B cell (primary cell): ENCODE measurements at regions not wholly inside any gene's neighbourhood (a gene's known extent, or its start where the extent isn't known, plus 50 kb on each side); places are given as distances from the start of the nearest gene placed in this dataset.

Source experiments
- ATAC-seq: fragments of 200-7000 bp; cut with Tn5 transposase; one replicate; pipeline ENCODE4 v1.10.0; 2021; ENCODE audit warnings: low read depth, mild to moderate bottlenecking, moderate number of reproducible peaks, moderate library complexity
- CTCF ChIA-PET: fragments of 350-600 bp; sonication (Branson Sonifier 250); formaldehyde crosslinking; loops from one replicate; lab custom pipeline; 2021; ENCODE audit warnings: antibody characterized with exemption, inconsistent platforms; lab: Charles Lee
- POLR2A ChIA-PET: fragments of 350-600 bp; sonication (Branson Sonifier 250); formaldehyde crosslinking; loops from one replicate; lab custom pipeline; 2021; ENCODE audit warnings: antibody characterized with exemption; lab: Charles Lee
- DNase-seq: peaks from one replicate; pipeline ENCODE4 v3.0.0; 2013
- H2AFZ ChIP-seq: 2 replicates; pipeline ENCODE4 v1.6.1; 2012; ENCODE audit warnings: mild to moderate bottlenecking, low read depth, low read length; ENCODE audit not compliant: insufficient read depth, poor library complexity, severe bottlenecking
- H3K27ac ChIP-seq, 2 donors: 1 replicate in 1 of 2; 2 replicates in 1 of 2; pipeline ENCODE4 v1.5.1; 2012 to 2013; ENCODE audit warnings: low read length in 2 of 2, mild to moderate bottlenecking in 2 of 2, moderate library complexity in 1 of 2
- H3K27me3 ChIP-seq, 4 experiments: fragments of 200-600 bp in 1 of 4; sonication (generic) in 1 of 4; replicated peaks in 1 of 4; 1 replicate in 2 of 4; 2 replicates in 2 of 4; pipeline versions ENCODE4 v1.6.1 to v1.7.0; 2013 to 2016; ENCODE audit warnings: low read length in 3 of 4, mild to moderate bottlenecking in 2 of 4, mixed read lengths in 1 of 4, moderate library complexity in 1 of 4; ENCODE audit not compliant: insufficient read depth in 4 of 4, control insufficient read depth in 3 of 4; ENCODE audit errors: control extremely low read depth in 1 of 4
- H3K36me3 ChIP-seq, 2 experiments: replicated peaks in 1 of 2; 1 replicate in 1 of 2; 2 replicates in 1 of 2; pipeline versions ENCODE4 v1.6.1 to v1.7.1; 2013; ENCODE audit warnings: low read length in 1 of 2; ENCODE audit not compliant: insufficient read depth in 2 of 2, control insufficient read depth in 1 of 2; ENCODE audit errors: control extremely low read depth in 1 of 2, extremely low read depth in 1 of 2
- H3K4me1 ChIP-seq, 2 donors: fragments of 200-600 bp in 1 of 2; sonication (generic) in 1 of 2; 1 replicate in 1 of 2; 2 replicates in 1 of 2; pipeline versions ENCODE4 v1.5.1 to v1.6.1; 2013 to 2017; ENCODE audit warnings: low read length in 2 of 2; ENCODE audit not compliant: control insufficient read depth in 2 of 2, insufficient read depth in 2 of 2
- H3K4me2 ChIP-seq: replicated peaks from 2 replicates; pipeline ENCODE3; 2012; ENCODE audit warnings: mild to moderate bottlenecking, low read depth, low read length; ENCODE audit not compliant: poor library complexity, severe bottlenecking
- H3K4me3 ChIP-seq, 5 experiments: fragments of 200-600 bp in 1 of 5; sonication (generic) in 1 of 5; 1 replicate in 3 of 5; 2 replicates in 2 of 5; pipeline versions ENCODE4 v1.5.1 to v1.7.0; 2011 to 2016; ENCODE audit warnings: low read length in 4 of 5, mild to moderate bottlenecking in 4 of 5, low read depth in 2 of 5, control low read depth in 1 of 5, moderate library complexity in 1 of 5; ENCODE audit not compliant: insufficient read depth in 1 of 5; ENCODE audit errors: control extremely low read depth in 1 of 5, extremely low read depth in 1 of 5
- H3K79me2 ChIP-seq: fragments of 200-600 bp; sonication (generic); one replicate; pipeline ENCODE4 v1.6.0; 2016; ENCODE audit warnings: low read length; ENCODE audit not compliant: control insufficient read depth, insufficient read depth
- H3K9ac ChIP-seq: fragments of 200-600 bp; sonication (generic); 2 replicates; pipeline ENCODE4 v1.6.1; 2017; ENCODE audit warnings: mild to moderate bottlenecking, low read length, moderate library complexity
- H3K9me3 ChIP-seq, 3 donors: one replicate each; pipeline versions ENCODE4 v1.6.1 to v1.7.1; 2013; ENCODE audit warnings: low read length in 2 of 3; ENCODE audit not compliant: control insufficient read depth in 2 of 3, insufficient read depth in 1 of 3; ENCODE audit errors: control extremely low read depth in 1 of 3
- H4K20me1 ChIP-seq: 2 replicates; pipeline ENCODE4 v1.6.0; 2012; ENCODE audit warnings: mild to moderate bottlenecking, low read length; ENCODE audit not compliant: insufficient read depth, control insufficient read depth, poor library complexity, severe bottlenecking
- H3K27ac Mint-ChIP-seq: one replicate; pipeline ENCODE4 v1.8.0; 2021; ENCODE audit warnings: mixed read lengths
- H3K27me3 Mint-ChIP-seq: one replicate; pipeline ENCODE4 v1.8.0; 2021; ENCODE audit warnings: mixed read lengths
- H3K4me1 Mint-ChIP-seq: one replicate; pipeline ENCODE4 v1.8.0; 2021; ENCODE audit warnings: mixed read lengths
- H3K4me3 Mint-ChIP-seq: one replicate; pipeline ENCODE4 v1.8.0; 2021; ENCODE audit warnings: mixed read lengths
- H3K9me3 Mint-ChIP-seq: one replicate; pipeline ENCODE4 v1.8.0; 2022; ENCODE audit warnings: mixed read lengths; ENCODE audit not compliant: insufficient read depth
- EZH2 ChIP-seq: IDR thresholded peaks from 2 replicates; pipeline ENCODE4 v1.6.1; 2012; ENCODE audit warnings: borderline replicate concordance, low read depth, mild to moderate bottlenecking, moderate library complexity, low read length; ENCODE audit not compliant: insufficient read depth, poor library complexity, severe bottlenecking
- WGBS: methylation state at CpG from one replicate; pipeline ENCODE4 v1.1.5; 2013; ENCODE audit warnings: missing lambda C conversion rate; ENCODE audit not compliant: insufficient coverage; 5-methylcytosine and 5-hydroxymethylcytosine counted together
- intact Hi-C: fragments of 100-400 bp; cut with micrococcal nuclease; formaldehyde crosslinking; loops from one replicate; pipeline ENCODE4 v1.10.0; 2022
- TF ChIP-seq, protein P1 (sequence below): fragments of 200-600 bp; IDR thresholded peaks from one replicate; pipeline ENCODE4 v1.8.0; 2022; ENCODE audit warnings: antibody characterized with exemption, mild to moderate bottlenecking

DNA sequence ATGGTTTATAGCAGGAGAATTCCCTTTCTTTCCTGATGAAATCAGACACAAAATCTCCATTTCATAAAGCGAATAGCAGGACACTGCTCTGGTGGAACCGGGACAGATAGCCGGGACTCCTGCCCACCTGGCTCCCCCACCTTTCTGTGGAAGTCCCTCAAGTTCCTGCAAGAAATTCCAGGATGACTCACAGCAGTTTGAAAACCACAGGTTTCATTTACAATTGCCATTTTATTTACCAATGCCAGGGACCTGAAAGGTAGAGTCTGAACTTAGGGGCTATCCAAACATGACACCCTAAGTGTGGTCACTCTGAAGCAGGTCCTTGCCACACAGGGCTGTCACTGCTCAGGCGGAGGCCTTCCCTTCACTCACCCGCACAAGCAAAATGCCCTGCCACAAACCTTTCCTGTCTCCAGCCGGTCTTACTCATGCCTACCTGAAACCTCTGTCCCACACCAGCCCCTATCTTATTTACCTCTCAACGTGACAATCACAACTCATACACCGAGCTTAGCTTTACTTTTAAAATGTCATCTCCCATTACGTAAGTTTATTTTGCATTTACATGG lies 63.3 kb upstream of the TAF1L start:
- TF ChIP-seq, protein P1, sequence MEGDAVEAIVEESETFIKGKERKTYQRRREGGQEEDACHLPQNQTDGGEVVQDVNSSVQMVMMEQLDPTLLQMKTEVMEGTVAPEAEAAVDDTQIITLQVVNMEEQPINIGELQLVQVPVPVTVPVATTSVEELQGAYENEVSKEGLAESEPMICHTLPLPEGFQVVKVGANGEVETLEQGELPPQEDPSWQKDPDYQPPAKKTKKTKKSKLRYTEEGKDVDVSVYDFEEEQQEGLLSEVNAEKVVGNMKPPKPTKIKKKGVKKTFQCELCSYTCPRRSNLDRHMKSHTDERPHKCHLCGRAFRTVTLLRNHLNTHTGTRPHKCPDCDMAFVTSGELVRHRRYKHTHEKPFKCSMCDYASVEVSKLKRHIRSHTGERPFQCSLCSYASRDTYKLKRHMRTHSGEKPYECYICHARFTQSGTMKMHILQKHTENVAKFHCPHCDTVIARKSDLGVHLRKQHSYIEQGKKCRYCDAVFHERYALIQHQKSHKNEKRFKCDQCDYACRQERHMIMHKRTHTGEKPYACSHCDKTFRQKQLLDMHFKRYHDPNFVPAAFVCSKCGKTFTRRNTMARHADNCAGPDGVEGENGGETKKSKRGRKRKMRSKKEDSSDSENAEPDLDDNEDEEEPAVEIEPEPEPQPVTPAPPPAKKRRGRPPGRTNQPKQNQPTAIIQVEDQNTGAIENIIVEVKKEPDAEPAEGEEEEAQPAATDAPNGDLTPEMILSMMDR = no peak
- no peak for TF ChIP-seq EZH2
- Mint-ChIP-seq H3K4me3 (no peak overlapping the region), H3K27me3 (peaks cover 8% of the 10 kb centered on the region), H3K4me1 (no peaks in the 10 kb centered on the region), H3K9me3 (no peaks in the 10 kb centered on the region), H3K27ac (no peak overlapping the region)
- ATAC-seq (no peak), DNase-seq (no peak)
- H3K4me2 ChIP-seq = no peak overlapping the region
- no peaks in the 10 kb centered on the region for H3K9me3 ChIP-seq
- no peaks in the 10 kb centered on the region for H3K4me1 ChIP-seq
- H3K36me3 ChIP-seq = no peaks in the 10 kb centered on the region
- CTCF ChIA-PET = no interaction called here
- 91% methylated on average over 8 of the region's 9 CpGs for WGBS
- H3K79me2 ChIP-seq = no peaks in the 10 kb centered on the region
- H3K27me3 ChIP-seq = no peaks in the 10 kb centered on the region
- no peak overlapping the region for H3K9ac ChIP-seq
- POLR2A ChIA-PET = no interaction called here
- H3K4me3 ChIP-seq = no peak overlapping the region
- H4K20me1 ChIP-seq = no peaks in the 10 kb centered on the region
- H3K27ac ChIP-seq = no peak overlapping the region
- intact Hi-C loops = no loop called here
- H2AFZ ChIP-seq = no peak overlapping the region

DNA sequence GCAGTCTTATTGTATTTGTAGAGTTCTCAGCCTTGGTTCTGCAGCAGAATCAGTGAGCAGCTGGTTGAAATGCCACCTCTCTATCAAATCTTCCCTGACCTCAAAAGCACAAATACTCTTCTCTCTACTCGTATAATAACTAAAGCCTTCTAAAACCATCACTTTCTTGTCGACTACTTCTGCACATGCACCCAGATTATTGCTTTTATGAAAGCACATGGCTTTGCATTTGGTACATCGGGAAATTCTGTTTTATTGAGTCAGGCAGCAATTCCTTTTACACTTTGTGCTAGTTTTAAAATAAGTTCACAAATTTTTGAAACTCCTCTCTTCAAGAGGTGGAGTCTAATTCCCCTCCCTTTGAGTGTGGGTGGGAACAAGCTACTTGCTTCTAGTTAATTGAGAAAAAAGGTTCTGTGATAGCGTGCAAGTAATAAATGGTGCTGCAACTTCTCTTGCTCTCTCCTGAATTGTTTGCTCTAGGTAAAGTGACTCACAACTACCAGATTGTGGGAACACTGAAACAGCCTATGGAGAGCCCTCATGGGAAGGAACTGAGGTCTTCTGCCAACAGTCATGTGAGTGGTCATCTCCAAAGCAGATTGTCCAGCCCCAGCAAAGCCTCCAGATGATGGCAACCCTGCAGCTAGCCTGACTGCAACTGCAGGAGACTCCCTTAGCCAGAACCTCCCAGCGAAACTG lies 66.0 kb upstream of the TAF1L start:
- Histone ChIP-seq H3K9ac (no peak overlapping the region), H3K4me3 (no peak overlapping the region), H3K79me2 (no peaks in the 10 kb centered on the region), H3K4me1 (no peaks in the 10 kb centered on the region), H3K27ac (no peak overlapping the region), H3K4me2 (no peak overlapping the region), H3K36me3 (no peaks in the 10 kb centered on the region), H3K9me3 (no peaks in the 10 kb centered on the region), H4K20me1 (no peaks in the 10 kb centered on the region), H3K27me3 (no peaks in the 10 kb centered on the region), H2AFZ (no peak overlapping the region)
- no peaks in the 10 kb centered on the region for H3K9me3 Mint-ChIP-seq
- DNase-seq (no peak), ATAC-seq (no peak)
- intact Hi-C loops = no loop called here
- CTCF ChIA-PET = no interaction called here
- H3K4me1 Mint-ChIP-seq = no peaks in the 10 kb centered on the region
- H3K4me3 Mint-ChIP-seq = no peak overlapping the region
- POLR2A ChIA-PET = no interaction called here
- TF ChIP-seq, protein P1 = no peak
- TF ChIP-seq EZH2 = no peak
- H3K27ac Mint-ChIP-seq = no peak overlapping the region
- 70% methylated on average over 2 of the region's 5 CpGs for WGBS
- peaks cover 8% of the 10 kb centered on the region for H3K27me3 Mint-ChIP-seq
